Suprapubic skin (tissue), 4 donors: ENCODE measurements at regions not wholly inside any gene's neighbourhood (a gene's known extent, or its start where the extent isn't known, plus 50 kb on each side); places are given as distances from the start of the nearest gene placed in this dataset.

Source experiments
- DNase-seq, 2 donors: peaks; one replicate each; pipeline ENCODE4 v3.0.0-alpha.2; 2019; ENCODE audit warnings: low spot score in 2 of 2
- H3K27ac ChIP-seq: fragments of 200-600 bp; sonication (generic); one replicate; pipeline ENCODE4 v1.5.1; 2019
- H3K27me3 ChIP-seq: fragments of 200-600 bp; sonication (generic); one replicate; pipeline ENCODE4 v1.5.1; 2019
- H3K36me3 ChIP-seq: fragments of 200-600 bp; sonication (generic); one replicate; pipeline ENCODE4 v1.5.1; 2019
- H3K4me1 ChIP-seq: fragments of 200-600 bp; sonication (generic); one replicate; pipeline ENCODE4 v1.5.1; 2019
- H3K4me3 ChIP-seq: fragments of 200-600 bp; sonication (generic); one replicate; pipeline ENCODE4 v1.5.1; 2019; ENCODE audit warnings: mild to moderate bottlenecking
- H3K9me3 ChIP-seq: fragments of 200-600 bp; sonication (generic); one replicate; pipeline ENCODE4 v1.5.1; 2019
- CTCF ChIP-seq, 2 donors: fragments of 200-600 bp in 1 of 2; fragments of 450-650 bp in 1 of 2; sonication (generic) in 1 of 2; IDR thresholded peaks; one replicate each; pipeline ENCODE4 v1.5.1; 2016 to 2019; ENCODE audit warnings: antibody characterized with exemption in 2 of 2, mild to moderate bottlenecking in 1 of 2, moderate library complexity in 1 of 2
- EP300 ChIP-seq: sonication (generic); formaldehyde crosslinking; IDR thresholded peaks from one replicate; pipeline ENCODE4 v1.6.1; 2017; ENCODE audit warnings: antibody characterized with exemption
- POLR2A ChIP-seq, 2 donors: fragments of 450-650 bp; IDR thresholded peaks; one replicate each; pipeline ENCODE4 v1.6.1; 2017; ENCODE audit warnings: antibody characterized with exemption in 2 of 2, mild to moderate bottlenecking in 2 of 2, moderate library complexity in 2 of 2
- POLR2AphosphoS5 ChIP-seq, 3 donors: sonication (generic); formaldehyde crosslinking; IDR thresholded peaks; one replicate each; pipeline ENCODE4 v1.6.1; 2017; ENCODE audit warnings: antibody characterized with exemption in 3 of 3
- WGBS: methylation state at CpG from one replicate; pipeline ENCODE4 v1.1.5; 2018; 5-methylcytosine and 5-hydroxymethylcytosine counted together

- no peaks in the 10 kb centered on the region for H3K9me3 ChIP-seq
- no peaks in the 10 kb centered on the region for H3K36me3 ChIP-seq
- WGBS: 94% methylated on average over 1 of the region's 1 CpG
- H3K4me1 ChIP-seq: no peaks in the 10 kb centered on the region
- DNase-seq: no peak
- H3K27ac ChIP-seq: no peak overlapping the region
- no peak overlapping the region for H3K4me3 ChIP-seq
- H3K27me3 ChIP-seq: no peaks in the 10 kb centered on the region
- TF ChIP-seq POLR2AphosphoS5 (IDR thresholded peaks at IDR 0.05): no peak
- no peak for TF ChIP-seq CTCF (IDR thresholded peaks at IDR 0.05)
- TF ChIP-seq POLR2A (IDR thresholded peaks at IDR 0.05): no peak
- no peak for TF ChIP-seq EP300
Observed at GRCh38 chr13:88857256-88857655, 1186.1 kb downstream of the SLITRK5 start.

- 83% methylated on average over 2 of the region's 2 CpGs for WGBS
- Histone ChIP-seq H3K36me3 (no peaks in the 10 kb centered on the region), H3K9me3 (no peaks in the 10 kb centered on the region), H3K4me1 (no peaks in the 10 kb centered on the region), H3K4me3 (no peak overlapping the region), H3K27ac (no peak overlapping the region), H3K27me3 (no peaks in the 10 kb centered on the region)
- no peak for TF ChIP-seq POLR2A (IDR thresholded peaks at IDR 0.05)
- no peak for TF ChIP-seq POLR2AphosphoS5 (IDR thresholded peaks at IDR 0.05)
- TF ChIP-seq CTCF (IDR thresholded peaks at IDR 0.05): no peak
- no peak for TF ChIP-seq EP300
- no peak for DNase-seq
Observed at GRCh38 chr13:88862095-88862620, 1191.0 kb downstream of the SLITRK5 start.

GRCh38 chr13:88863116-88863515 lies 1191.9 kb downstream of the SLITRK5 start:
- Histone ChIP-seq H3K4me1 (no peaks in the 10 kb centered on the region), H3K27me3 (no peaks in the 10 kb centered on the region), H3K36me3 (no peaks in the 10 kb centered on the region), H3K4me3 (no peak overlapping the region), H3K27ac (no peak overlapping the region), H3K9me3 (no peaks in the 10 kb centered on the region)
- DNase-seq: no peak
- TF ChIP-seq EP300 (no peak), POLR2AphosphoS5 (IDR thresholded peaks at IDR 0.05) (no peak), CTCF (IDR thresholded peaks at IDR 0.05) (no peak), POLR2A (IDR thresholded peaks at IDR 0.05) (no peak)
- 74% methylated on average over 4 of the region's 4 CpGs for WGBS

GRCh38 chr13:88866195-88866594 lies 1195.0 kb downstream of the SLITRK5 start:
- WGBS: 88% methylated on average over 5 of the region's 5 CpGs
- no peak for DNase-seq
- no peaks in the 10 kb centered on the region for H3K9me3 ChIP-seq
- H3K27me3 ChIP-seq: no peaks in the 10 kb centered on the region
- H3K36me3 ChIP-seq: no peaks in the 10 kb centered on the region
- TF ChIP-seq POLR2A (IDR thresholded peaks at IDR 0.05): no peak
- TF ChIP-seq EP300: no peak
- TF ChIP-seq POLR2AphosphoS5 (IDR thresholded peaks at IDR 0.05): no peak
- no peak for TF ChIP-seq CTCF (IDR thresholded peaks at IDR 0.05)
- H3K27ac ChIP-seq: no peak overlapping the region
- H3K4me1 ChIP-seq: no peaks in the 10 kb centered on the region
- no peak overlapping the region for H3K4me3 ChIP-seq

GRCh38 chr13:88883741-88884140 lies 1212.6 kb downstream of the SLITRK5 start:
- H3K4me1 ChIP-seq: no peaks in the 10 kb centered on the region
- H3K4me3 ChIP-seq: no peak overlapping the region
- no peaks in the 10 kb centered on the region for H3K27me3 ChIP-seq
- TF ChIP-seq CTCF (IDR thresholded peaks at IDR 0.05): no peak
- TF ChIP-seq EP300: no peak
- no peak for TF ChIP-seq POLR2A (IDR thresholded peaks at IDR 0.05)
- no peak for TF ChIP-seq POLR2AphosphoS5 (IDR thresholded peaks at IDR 0.05)
- DNase-seq: no peak
- H3K27ac ChIP-seq: no peak overlapping the region
- H3K9me3 ChIP-seq: peaks cover 5% of the 10 kb centered on the region
- no peaks in the 10 kb centered on the region for H3K36me3 ChIP-seq
